ENCODE measurements at regions not wholly inside any gene's neighbourhood (a gene's known extent, or its start where the extent isn't known, plus 50 kb on each side); places are given as distances from the start of the nearest gene placed in this dataset.
"Not testable (repeated sequence)": the region's sequence is repeated elsewhere in the genome, so short reads cannot be mapped to it uniquely, and the experiment has no call there.

GRCh38 chr5:57429513-57430120 is 53.0 kb downstream of the ACTBL2 start:
- no peak for DNase-seq (ENCODE audit: low spot score)

GRCh38 chr5:57429021-57429420 is 53.6 kb downstream of the ACTBL2 start:
- DNase-seq (ENCODE audit: low spot score): not testable (repeated sequence)

- DNase-seq (ENCODE audit: low spot score): no peak
Measured at GRCh38 chr5:57422993-57423392, 59.6 kb downstream of the ACTBL2 start.

- no peak for DNase-seq (ENCODE audit: low spot score)
Measured at GRCh38 chr5:57422341-57422740, 60.3 kb downstream of the ACTBL2 start.

DNA sequence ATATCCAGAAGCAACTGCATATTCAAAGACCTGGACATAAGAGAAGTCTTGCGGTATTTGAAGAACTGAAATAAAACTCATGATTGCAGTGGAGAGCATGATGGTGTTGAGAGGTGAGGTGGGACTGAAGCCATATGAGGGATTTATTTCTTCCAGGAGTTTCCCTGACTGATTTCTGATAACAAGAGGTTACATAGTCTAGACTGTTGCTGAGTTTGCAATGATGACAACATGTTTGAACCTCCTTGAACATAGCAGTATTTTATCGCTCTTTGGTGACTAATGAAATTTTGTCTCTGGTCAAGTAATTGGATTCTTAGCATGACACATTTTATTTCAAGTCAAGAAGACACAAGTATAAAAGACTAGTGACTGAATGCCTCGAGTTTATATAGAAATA is 61.8 kb downstream of the ACTBL2 start:
- DNase-seq (ENCODE audit: low spot score): no peak

- DNase-seq (ENCODE audit: low spot score): no peak
Measured at GRCh38 chr5:57417971-57418370, 64.6 kb downstream of the ACTBL2 start.

DNA sequence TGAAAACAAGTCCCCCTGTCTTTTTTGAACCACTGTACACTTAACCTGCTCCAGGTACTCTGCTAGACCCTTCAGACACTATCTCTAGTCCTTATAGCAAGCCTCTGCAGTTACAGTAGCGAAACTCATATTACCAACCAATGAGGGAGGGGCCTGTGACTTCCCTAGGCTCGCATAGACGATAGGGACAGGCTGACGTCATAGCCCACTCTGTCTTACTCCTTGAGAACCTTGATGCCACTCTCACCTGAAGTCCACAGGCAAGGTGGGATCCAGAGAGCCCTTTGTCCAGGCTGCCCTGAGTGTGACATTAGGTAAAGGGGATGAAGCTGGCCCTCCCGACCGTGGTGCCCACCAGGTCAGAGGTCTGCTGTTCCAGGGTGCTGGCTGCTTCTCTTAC is 65.3 kb downstream of the ACTBL2 start:
- DNase-seq (ENCODE audit: low spot score): no peak

DNA sequence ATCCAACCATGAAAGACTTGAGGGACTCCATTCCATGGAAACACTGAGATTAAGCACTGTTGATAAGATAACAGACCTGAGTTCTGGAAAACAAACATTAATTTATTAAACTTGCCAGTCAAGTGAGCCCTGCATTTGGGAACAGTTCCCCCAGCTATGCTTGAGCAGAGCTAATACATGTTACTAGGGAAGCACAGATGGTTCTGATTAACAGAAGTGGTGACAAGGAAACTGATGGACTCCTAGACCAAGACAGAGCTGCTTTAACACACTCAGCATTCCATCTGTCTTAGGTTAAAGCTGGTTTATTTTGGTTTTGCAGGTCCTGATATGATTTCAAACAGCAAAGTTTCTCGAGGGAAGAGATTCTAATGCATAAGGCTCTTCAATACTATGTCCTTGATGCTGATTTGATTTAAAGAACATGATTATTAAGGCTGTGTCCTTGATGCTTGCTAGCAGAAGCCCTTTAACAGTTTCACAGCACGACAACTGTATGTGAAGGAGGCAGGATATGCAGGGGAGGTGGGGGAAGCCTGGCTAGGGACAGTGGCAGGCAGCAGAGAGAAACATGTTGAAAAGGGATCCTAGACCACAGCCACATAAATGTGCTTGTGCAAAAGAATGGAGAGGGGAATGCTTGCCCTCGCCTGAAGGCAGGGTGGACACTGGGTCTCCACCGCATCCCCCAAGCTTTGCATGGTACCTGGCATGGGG is 66.2 kb downstream of the ACTBL2 start:
- no peak for DNase-seq (ENCODE audit: low spot score)

GRCh38 chr5:57414857-57415256 is 67.8 kb downstream of the ACTBL2 start:
- no peak for DNase-seq (ENCODE audit: low spot score)

- DNase-seq (ENCODE audit: low spot score): no peak
Measured at GRCh38 chr5:57414191-57414590, 68.4 kb downstream of the ACTBL2 start.

DNA sequence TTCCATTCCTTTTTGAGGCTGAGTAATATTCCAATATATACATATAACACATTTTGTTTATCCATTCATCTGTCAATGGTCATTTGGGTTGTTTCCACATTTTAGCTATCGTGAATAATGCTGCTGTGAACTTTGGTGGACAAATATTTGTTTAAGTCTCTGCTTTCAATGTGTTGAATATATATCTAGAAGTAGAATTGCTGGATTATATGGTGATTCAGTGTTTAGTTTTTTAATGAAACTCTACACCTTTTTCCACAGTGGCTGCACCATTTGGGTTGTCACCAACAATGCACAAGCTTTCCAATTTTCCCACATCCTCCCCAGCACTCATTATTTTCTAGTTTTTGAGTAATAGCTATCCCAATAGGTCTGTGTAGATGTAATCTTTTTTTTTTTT is 69.5 kb downstream of the ACTBL2 start:
- no peak for DNase-seq (ENCODE audit: low spot score)

- no peak for DNase-seq (ENCODE audit: low spot score)
Measured at GRCh38 chr5:57412680-57413079, 69.9 kb downstream of the ACTBL2 start.

- DNase-seq (ENCODE audit: low spot score): peak; percentile 47
Measured at GRCh38 chr5:57411982-57412381, 70.6 kb downstream of the ACTBL2 start.

GRCh38 chr5:57410374-57411320 is 72.0 kb downstream of the ACTBL2 start:
- DNase-seq (ENCODE audit: low spot score): no peak

DNA sequence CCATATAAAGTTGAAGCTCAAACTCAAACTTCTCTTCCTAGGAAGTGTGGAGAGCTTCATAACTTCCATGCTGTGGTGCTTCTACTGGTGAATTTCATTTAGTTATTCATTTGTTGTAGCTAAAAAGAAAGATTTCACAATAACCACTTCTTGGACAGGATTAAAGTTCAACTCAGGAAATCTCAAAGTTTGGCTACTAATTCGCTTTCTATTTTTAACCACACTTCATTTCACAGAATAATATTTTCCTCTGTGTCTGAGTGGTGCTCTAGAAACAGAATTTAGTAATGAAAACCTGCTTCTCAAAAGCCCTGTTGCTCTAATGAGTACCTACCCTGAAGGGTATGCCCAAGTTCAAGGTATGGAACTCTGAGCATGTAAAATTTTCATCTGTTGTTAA is 73.9 kb downstream of the ACTBL2 start:
- no peak for DNase-seq (ENCODE audit: low spot score)

GRCh38 chr5:57408285-57408684 is 74.3 kb downstream of the ACTBL2 start:
- no peak for DNase-seq (ENCODE audit: low spot score)

DNA sequence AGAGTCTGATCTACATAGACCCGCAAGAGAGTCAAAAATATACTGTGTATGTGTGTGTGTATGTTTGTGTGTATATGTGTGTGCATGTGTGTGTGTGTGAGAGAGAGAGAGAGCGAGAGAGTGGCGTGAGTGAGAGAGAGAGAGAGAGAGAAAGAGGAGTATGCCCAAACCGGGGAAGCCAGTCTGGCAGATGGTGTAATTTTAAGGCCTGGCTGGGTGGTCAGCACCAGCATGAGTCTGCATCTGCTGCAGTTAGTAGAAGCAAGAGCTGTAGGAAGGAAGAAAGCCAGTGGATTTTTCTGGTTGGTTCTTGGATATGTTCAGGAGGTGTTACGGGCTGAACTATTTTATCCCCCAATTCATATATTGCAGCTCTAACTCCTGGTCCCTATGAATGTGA is 75.2 kb downstream of the ACTBL2 start:
- DNase-seq (ENCODE audit: low spot score): no peak

DNA sequence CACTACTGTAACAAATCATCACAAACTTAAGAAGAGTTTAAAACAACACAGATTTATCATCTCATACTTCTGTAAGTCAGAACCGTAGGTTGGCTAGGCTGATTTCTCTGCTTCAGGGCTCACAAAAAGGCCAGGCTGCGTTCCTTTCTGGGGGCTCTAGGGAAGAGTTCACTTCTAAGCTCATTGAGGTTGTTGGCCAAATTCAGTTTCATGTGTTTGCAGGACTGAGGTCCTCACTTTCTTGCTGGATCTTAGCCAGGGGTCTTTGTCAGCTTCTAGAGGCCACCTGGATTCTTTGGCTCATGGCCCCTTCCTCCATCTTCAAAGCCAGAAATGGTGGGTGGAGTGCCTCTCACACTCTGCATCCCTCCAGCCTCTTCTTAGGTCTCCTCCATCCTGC is 76.0 kb downstream of the ACTBL2 start:
- DNase-seq (ENCODE audit: low spot score): no peak

GRCh38 chr5:57405984-57406383 is 76.6 kb downstream of the ACTBL2 start:
- no peak for DNase-seq (ENCODE audit: low spot score)

DNA sequence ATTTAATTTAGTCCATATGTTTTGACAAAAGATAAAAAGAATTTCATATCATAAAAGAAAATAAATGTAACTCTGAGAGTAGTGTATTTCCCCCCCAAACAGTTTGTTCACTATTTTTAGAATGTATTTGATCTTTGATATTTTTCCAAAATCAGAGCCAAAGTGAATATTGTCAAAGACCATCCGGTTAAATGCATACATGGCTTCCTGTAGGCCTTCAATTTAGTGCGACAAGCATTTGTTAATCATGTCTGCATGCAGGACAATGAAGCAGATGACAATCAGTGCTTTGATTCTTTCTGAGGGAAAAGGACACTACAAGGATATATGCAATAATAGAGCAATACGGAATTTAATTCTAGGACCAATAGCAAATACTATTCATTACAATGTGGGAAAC is 79.8 kb downstream of the ACTBL2 start:
- DNase-seq (ENCODE audit: low spot score): no peak

DNA sequence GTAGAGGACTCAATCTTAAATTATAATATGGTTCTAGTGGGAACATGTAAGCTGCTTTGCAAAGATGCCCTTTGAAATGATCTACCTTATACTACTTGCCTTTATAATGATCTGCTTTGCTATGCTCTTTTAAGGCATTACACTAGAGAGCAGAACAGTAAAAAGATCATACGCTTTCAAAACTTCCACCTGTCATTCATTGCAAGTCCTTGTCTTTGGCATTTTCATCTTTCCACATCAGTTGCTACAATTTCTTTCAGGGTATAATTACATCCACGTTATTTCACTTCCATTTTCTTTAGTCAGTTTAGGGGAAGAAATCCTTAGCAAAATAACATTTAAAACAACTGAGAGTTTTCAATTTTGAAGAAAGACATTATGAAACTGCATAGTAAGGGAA is 80.3 kb downstream of the ACTBL2 start:
- DNase-seq (ENCODE audit: low spot score): no peak

GRCh38 chr5:57398413-57399093 is 84.1 kb downstream of the ACTBL2 start:
- no peak for DNase-seq (ENCODE audit: low spot score)

All from H4 (cell line).